Erythroblast (primary cell): ENCODE measurements at regions not wholly inside any gene's neighbourhood (a gene's known extent, or its start where the extent isn't known, plus 50 kb on each side); places are given as distances from the start of the nearest gene placed in this dataset.

Experiments used
- DNase-seq, 2 experiments: peaks; one replicate each; lab custom pipeline; 2025; lab: John Stamatoyannopoulos, UW
- GATA1 ChIP-seq: IDR thresholded peaks from 2 replicates; pipeline ENCODE4 v1.6.1; 2011; ENCODE audit warnings: low read depth, mild to moderate bottlenecking, control low read depth, low read length, moderate library complexity
- POLR2A ChIP-seq: IDR thresholded peaks from 2 replicates; pipeline ENCODE4 v1.6.1; 2011; ENCODE audit warnings: mild to moderate bottlenecking, low read length

- DNase-seq: no peak
- no peak for TF ChIP-seq POLR2A
- TF ChIP-seq GATA1: no peak
Measured at GRCh38 chr9:79352322-79352721, 219.4 kb upstream of the TLE4 start.

- TF ChIP-seq POLR2A (no peak), GATA1 (no peak)
- DNase-seq: no peak
Measured at GRCh38 chr9:79353856-79354520, 217.8 kb upstream of the TLE4 start.

GRCh38 chr9:79357194-79357593 lies 214.6 kb upstream of the TLE4 start:
- TF ChIP-seq POLR2A (no peak), GATA1 (no peak)
- no peak for DNase-seq

- no peak for DNase-seq
- TF ChIP-seq GATA1 (no peak), POLR2A (no peak)
Measured at GRCh38 chr9:79357616-79358015, 214.1 kb upstream of the TLE4 start.

GRCh38 chr9:79360387-79361347 lies 211.1 kb upstream of the TLE4 start:
- no peak for DNase-seq
- TF ChIP-seq GATA1 (no peak), POLR2A (no peak)

- TF ChIP-seq GATA1 (no peak), POLR2A (no peak)
- no peak for DNase-seq
Measured at GRCh38 chr9:79362100-79363081, 209.4 kb upstream of the TLE4 start.

GRCh38 chr9:79369676-79370075 lies 202.1 kb upstream of the TLE4 start:
- no peak for DNase-seq
- TF ChIP-seq GATA1 (no peak), POLR2A (no peak)

GRCh38 chr9:79371301-79371700 lies 200.5 kb upstream of the TLE4 start:
- no peak for TF ChIP-seq POLR2A
- no peak for TF ChIP-seq GATA1
- no peak for DNase-seq

- TF ChIP-seq GATA1 (no peak), POLR2A (no peak)
- DNase-seq: no peak
Measured at GRCh38 chr9:79371948-79372555, 199.7 kb upstream of the TLE4 start.

GRCh38 chr9:79377339-79377855 lies 194.4 kb upstream of the TLE4 start:
- TF ChIP-seq GATA1: no peak
- TF ChIP-seq POLR2A: no peak
- no peak for DNase-seq

- DNase-seq: no peak
- TF ChIP-seq GATA1 (no peak), POLR2A (no peak)
Measured at GRCh38 chr9:79378107-79378506, 193.7 kb upstream of the TLE4 start.

- no peak for TF ChIP-seq POLR2A
Measured at GRCh38 chr9:79382044-79382443, 189.7 kb upstream of the TLE4 start.

GRCh38 chr9:79382458-79382857 lies 189.3 kb upstream of the TLE4 start:
- TF ChIP-seq POLR2A: no peak
- TF ChIP-seq GATA1: no peak
- no peak for DNase-seq

More at GRCh38 chr9:79382044-79382443, 189.7 kb upstream of the TLE4 start:
- DNase-seq: no peak
